RWPE1 (cell line): ENCODE measurements at regions not wholly inside any gene's neighbourhood (a gene's known extent, or its start where the extent isn't known, plus 50 kb on each side); places are given as distances from the start of the nearest gene placed in this dataset.

ENCODE experiments used
- CTCF ChIA-PET: fragments of 350-600 bp; sonication (Branson Sonifier 250); formaldehyde crosslinking; extraction: SDS; loops from one replicate; lab custom pipeline; 2021; lab: Yijun Ruan, JAX
- POLR2A ChIA-PET: fragments of 400-600 bp; formaldehyde crosslinking; extraction: SDS; loops from one replicate; lab custom pipeline; 2020; ENCODE audit warnings: antibody characterized with exemption; ENCODE audit not compliant: low non-redundant PET; lab: Yijun Ruan, JAX
- DNase-seq: peaks from one replicate; pipeline ENCODE4 v3.0.0; 2012; ENCODE audit warnings: low spot score
- H3K27ac ChIP-seq: fragments of 450-650 bp; 2 replicates; pipeline ENCODE4 v1.5.1; 2017
- CTCF ChIP-seq: fragments of 450-650 bp; conservative IDR thresholded peaks from 2 replicates; pipeline ENCODE4 v1.5.1; 2017; ENCODE audit warnings: low read depth, mild to moderate bottlenecking

DNA sequence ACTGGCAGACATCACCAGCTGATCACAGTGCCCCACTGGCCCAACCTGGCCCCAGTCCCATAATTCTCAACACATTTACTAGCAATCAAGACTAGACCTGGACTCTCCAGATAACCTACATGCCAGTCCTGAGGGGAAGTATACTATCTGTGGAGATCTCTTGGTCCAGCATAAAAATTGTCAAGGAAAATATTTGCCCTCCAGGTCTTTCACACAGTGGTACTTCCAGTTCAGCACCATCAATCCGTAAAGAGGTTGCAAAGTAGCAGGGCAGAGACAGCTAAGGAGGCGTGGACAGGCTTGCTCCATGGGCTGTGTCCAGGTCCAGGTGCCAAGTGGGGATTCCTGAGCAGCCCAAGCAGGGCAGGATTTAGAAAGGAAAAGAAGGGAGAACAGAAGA is 143.6 kb upstream of the BACE2 start:
- TF ChIP-seq CTCF = no peak
- POLR2A ChIA-PET = no interaction called here
- no peak overlapping the region for H3K27ac ChIP-seq
- CTCF ChIA-PET = no interaction called here
- no peak for DNase-seq

DNA sequence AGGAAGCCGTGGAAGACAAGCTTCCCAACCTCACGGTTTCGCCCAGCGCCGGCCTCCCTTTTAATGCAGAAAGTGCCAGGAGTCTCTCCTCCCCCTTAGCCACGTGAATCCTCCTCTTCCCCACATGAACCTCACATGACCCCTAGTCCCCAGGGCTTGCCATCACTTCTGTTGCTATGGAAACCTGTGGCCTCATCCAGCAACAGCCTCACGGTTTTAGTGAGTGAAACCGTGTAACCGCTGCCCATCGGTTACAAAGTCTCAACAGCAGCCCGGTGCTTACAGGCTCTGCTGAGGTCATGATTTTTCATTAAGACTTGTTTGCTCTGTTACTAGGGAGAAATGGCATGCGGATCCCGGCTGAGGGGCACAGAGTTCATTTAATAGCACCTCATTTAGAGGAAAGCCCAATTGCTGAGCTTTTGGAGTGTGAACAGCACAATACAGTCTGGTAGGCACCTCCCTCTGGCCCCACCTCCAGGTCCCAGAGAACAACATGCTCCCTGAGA is 143.2 kb upstream of the BACE2 start:
- POLR2A ChIA-PET = no interaction called here
- no peak for TF ChIP-seq CTCF
- DNase-seq = no peak
- H3K27ac ChIP-seq = no peak overlapping the region
- CTCF ChIA-PET = no interaction called here

- DNase-seq = no peak
- POLR2A ChIA-PET = no interaction called here
- H3K27ac ChIP-seq = no peak overlapping the region
- TF ChIP-seq CTCF = no peak
- CTCF ChIA-PET = no interaction called here
Measured at GRCh38 chr21:41029571-41029970, 138.4 kb upstream of the BACE2 start.

GRCh38 chr21:41031701-41032220 is 136.2 kb upstream of the BACE2 start:
- CTCF ChIA-PET = no interaction called here

GRCh38 chr21:41032541-41032940 is 135.4 kb upstream of the BACE2 start:
- no peak for TF ChIP-seq CTCF
- POLR2A ChIA-PET = no interaction called here
- H3K27ac ChIP-seq = no peak overlapping the region
- CTCF ChIA-PET = no interaction called here
- peak; percentile 17 for DNase-seq

More at GRCh38 chr21:41031701-41032220, 136.2 kb upstream of the BACE2 start:
- POLR2A ChIA-PET = no interaction called here
- no peak overlapping the region for H3K27ac ChIP-seq
- no peak for TF ChIP-seq CTCF
- no peak for DNase-seq

DNA sequence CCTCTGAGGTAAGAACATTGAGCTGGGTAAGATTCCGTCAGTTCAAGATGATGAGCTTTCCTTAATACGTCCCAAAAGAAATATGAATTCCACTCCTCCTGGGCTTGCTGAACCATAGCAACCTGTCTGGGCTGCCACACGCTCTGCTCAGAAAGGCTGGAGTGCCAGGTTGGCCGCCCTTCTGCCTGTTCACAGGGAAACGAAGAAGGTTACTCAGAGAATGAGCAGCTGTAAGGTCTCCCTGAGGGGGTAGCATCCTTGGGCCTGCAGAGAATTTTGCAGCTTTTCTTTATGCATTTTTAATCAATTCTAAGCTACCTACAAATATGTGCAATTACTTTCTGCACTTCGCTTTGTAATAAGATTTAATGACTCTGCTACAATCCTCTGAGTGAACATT is 130.7 kb upstream of the BACE2 start:
- no peak overlapping the region for H3K27ac ChIP-seq
- no peak for DNase-seq
- POLR2A ChIA-PET = no interaction called here
- no peak for TF ChIP-seq CTCF
- CTCF ChIA-PET = interaction anchor here (0.5 to 0.7 kb wide), 2 partner anchors 32 to 1576 kb away, joined by 3 to 4 read pairs; no protein-coding TSS in a partner anchor

GRCh38 chr21:41037936-41038335 is 130.0 kb upstream of the BACE2 start:
- no peak overlapping the region for H3K27ac ChIP-seq
- no peak for DNase-seq
- ChIA-PET POLR2A (no interaction called here), CTCF (no interaction called here)
- no peak for TF ChIP-seq CTCF
